ENCODE measurements at regions not wholly inside any gene's neighbourhood (a gene's known extent, or its start where the extent isn't known, plus 50 kb on each side); places are given as distances from the start of the nearest gene placed in this dataset.
A peak's percentile ranks its signal among the peaks of the same experiment; 100 is the strongest.

GRCh38 chr9:83185488-83186154 lies 122.7 kb upstream of the RASEF start:
- no peaks in the 10 kb centered on the region for H3F3A ChIP-seq (replicated peaks; ENCODE audit: low read depth)
- H4K20me1 ChIP-seq (replicated peaks; ENCODE audit: insufficient read depth), result no peaks in the 10 kb centered on the region
- no peaks in the 10 kb centered on the region for H3K27me3 ChIP-seq (ENCODE audit: insufficient read depth)
- H3K4me2 ChIP-seq, result peak overlapping the region; percentile 58
- no peaks in the 10 kb centered on the region for H3K36me3 Mint-ChIP-seq (ENCODE audit: low read depth)
- H3K9me2 ChIP-seq (ENCODE audit: insufficient read depth), result no peaks in the 10 kb centered on the region
- no peaks in the 10 kb centered on the region for H3K79me2 ChIP-seq (replicated peaks; ENCODE audit: insufficient read depth)
- peak overlapping the region; percentile 93 for H2AFZ ChIP-seq
- H3K27ac Mint-ChIP-seq, result no peak overlapping the region
- H3K36me3 ChIP-seq (ENCODE audit: insufficient read depth), result no peaks in the 10 kb centered on the region
- TF ChIP-seq POLR2AphosphoS5 (IDR thresholded peaks at IDR 0.05; ENCODE audit: low read depth) (no peak), REST (IDR thresholded peaks at IDR 0.05; ENCODE audit: unreplicated experiment) (no peak), EZH2 (IDR thresholded peaks at IDR 0.05; ENCODE audit: low read depth, unreplicated experiment) (no peak), ETS1 (IDR thresholded peaks at IDR 0.05) (no peak), ZNF114 (CRISPR knock-in tag; IDR thresholded peaks at IDR 0.05) (no peak), JUNB (IDR thresholded peaks at IDR 0.05; ENCODE audit: unreplicated experiment) (no peak), NANOG (IDR thresholded peaks at IDR 0.05; ENCODE audit: borderline replicate concordance) (no peak), EZH2phosphoT487 (IDR thresholded peaks at IDR 0.05; ENCODE audit: unreplicated experiment) (no peak)
- ATAC-seq (peak; percentile 80), DNase-seq (ENCODE audit: low spot score) (peak; percentile 23)
- H3K27ac ChIP-seq (ENCODE audit: low read depth), result no peak overlapping the region
- no peaks in the 10 kb centered on the region for H3K9me3 Mint-ChIP-seq
- peaks cover 15% of the 10 kb centered on the region; the same call in 1 of the 2 replicates for H3K4me1 ChIP-seq (ENCODE audit: insufficient read depth)
- H3K4me3 Mint-ChIP-seq, result peak overlapping the region; percentile 54; the same call in 1 of the 3 replicates
- peak overlapping the region; percentile 29; the same call in 1 of the 2 replicates for H3K4me3 ChIP-seq
- H3K27me3 Mint-ChIP-seq (ENCODE audit: insufficient read depth, low read depth, poor library complexity), result no peaks in the 10 kb centered on the region
- peaks cover 22% of the 10 kb centered on the region for H3K4me1 Mint-ChIP-seq

- Mint-ChIP-seq H3K9me3 (no peaks in the 10 kb centered on the region), H3K36me3 (ENCODE audit: low read depth) (no peaks in the 10 kb centered on the region), H3K4me1 (peaks cover 22% of the 10 kb centered on the region), H3K4me3 (no peak overlapping the region), H3K27me3 (ENCODE audit: insufficient read depth, low read depth, poor library complexity) (no peaks in the 10 kb centered on the region), H3K27ac (no peak overlapping the region)
- no peaks in the 10 kb centered on the region for H3K9me2 ChIP-seq (ENCODE audit: insufficient read depth)
- no peaks in the 10 kb centered on the region for H3K36me3 ChIP-seq (ENCODE audit: insufficient read depth)
- no peaks in the 10 kb centered on the region for H3K79me2 ChIP-seq (replicated peaks; ENCODE audit: insufficient read depth)
- no peak overlapping the region for H3K4me3 ChIP-seq
- peak overlapping the region; percentile 83 for H2AFZ ChIP-seq
- H3K4me1 ChIP-seq (ENCODE audit: insufficient read depth), result peaks cover 15% of the 10 kb centered on the region; the same call in 1 of the 2 replicates
- ATAC-seq, result no peak
- H3K27ac ChIP-seq (ENCODE audit: low read depth), result no peak overlapping the region
- no peak overlapping the region for H3K4me2 ChIP-seq
- H4K20me1 ChIP-seq (replicated peaks; ENCODE audit: insufficient read depth), result no peaks in the 10 kb centered on the region
- no peaks in the 10 kb centered on the region for H3F3A ChIP-seq (replicated peaks; ENCODE audit: low read depth)
- DNase-seq (ENCODE audit: low spot score), result no peak
- no peaks in the 10 kb centered on the region for H3K27me3 ChIP-seq (ENCODE audit: insufficient read depth)
- no peak for TF ChIP-seq POLR2AphosphoS5 (IDR thresholded peaks at IDR 0.05; ENCODE audit: low read depth)
- no peak for TF ChIP-seq NANOG (IDR thresholded peaks at IDR 0.05; ENCODE audit: borderline replicate concordance)
- no peak for TF ChIP-seq REST (IDR thresholded peaks at IDR 0.05; ENCODE audit: unreplicated experiment)
- TF ChIP-seq CREB1 (CRISPR knock-in tag; IDR thresholded peaks at IDR 0.05; ENCODE audit: low read depth), result no peak
- TF ChIP-seq JUNB (IDR thresholded peaks at IDR 0.05; ENCODE audit: unreplicated experiment), result no peak
- TF ChIP-seq STAT1 (IDR thresholded peaks at IDR 0.05; ENCODE audit: unreplicated experiment), result no peak
- no peak for TF ChIP-seq EZH2 (IDR thresholded peaks at IDR 0.05; ENCODE audit: low read depth, unreplicated experiment)
These were observed 120.7 kb upstream of the RASEF start for GRCh38 chr9:83183621-83184020.
